HG03039 (cell line): ENCODE measurements at regions not wholly inside any gene's neighbourhood (a gene's known extent, or its start where the extent isn't known, plus 50 kb on each side); places are given as distances from the start of the nearest gene placed in this dataset.

ENCODE experiments used
- ATAC-seq: cut with Tn5 transposase; IDR thresholded peaks from one replicate; pipeline ENCODE4 v1.9.1; 2021; ENCODE audit warnings: mild to moderate bottlenecking, moderate library complexity; ENCODE audit not compliant: unreplicated experiment

DNA sequence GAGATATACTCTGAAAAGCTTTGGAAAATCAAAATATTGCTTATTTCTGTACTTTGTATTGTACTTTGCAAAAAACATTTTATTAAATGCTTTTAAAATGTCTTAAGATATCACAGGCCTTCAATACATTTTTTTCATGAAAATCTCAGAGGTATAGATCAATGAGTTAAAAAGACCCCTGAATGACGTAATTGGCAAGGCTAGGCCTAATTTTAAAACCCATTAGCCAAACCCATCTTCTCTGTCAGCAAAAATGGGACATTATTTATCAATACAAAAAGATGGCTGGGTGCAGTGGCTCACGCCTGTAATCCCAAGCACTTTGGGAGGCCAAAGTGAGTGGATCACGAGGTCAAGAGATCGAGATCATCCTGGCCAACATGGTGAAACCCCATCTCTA is 84.8 kb upstream of the PAK5 start:
- no peak for ATAC-seq

DNA sequence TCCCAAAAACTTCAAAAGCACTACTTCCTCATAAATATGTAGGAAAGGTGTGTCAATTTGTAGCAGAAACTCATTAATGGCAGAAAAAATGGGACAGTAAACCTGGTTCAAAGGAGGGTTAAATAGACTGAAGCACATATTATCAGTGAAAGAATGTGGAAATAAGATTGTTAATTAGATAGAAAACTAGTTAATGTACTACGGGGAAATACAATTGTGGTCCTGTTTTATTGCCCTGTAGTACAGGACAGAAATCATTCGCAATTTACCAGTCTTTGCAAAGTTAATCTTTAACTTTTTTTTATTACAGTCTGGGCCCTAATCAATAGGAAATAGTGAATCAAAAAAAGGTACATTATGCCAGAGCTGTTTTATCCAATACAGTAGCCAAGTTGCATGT is 82.0 kb upstream of the PAK5 start:
- ATAC-seq = no peak

DNA sequence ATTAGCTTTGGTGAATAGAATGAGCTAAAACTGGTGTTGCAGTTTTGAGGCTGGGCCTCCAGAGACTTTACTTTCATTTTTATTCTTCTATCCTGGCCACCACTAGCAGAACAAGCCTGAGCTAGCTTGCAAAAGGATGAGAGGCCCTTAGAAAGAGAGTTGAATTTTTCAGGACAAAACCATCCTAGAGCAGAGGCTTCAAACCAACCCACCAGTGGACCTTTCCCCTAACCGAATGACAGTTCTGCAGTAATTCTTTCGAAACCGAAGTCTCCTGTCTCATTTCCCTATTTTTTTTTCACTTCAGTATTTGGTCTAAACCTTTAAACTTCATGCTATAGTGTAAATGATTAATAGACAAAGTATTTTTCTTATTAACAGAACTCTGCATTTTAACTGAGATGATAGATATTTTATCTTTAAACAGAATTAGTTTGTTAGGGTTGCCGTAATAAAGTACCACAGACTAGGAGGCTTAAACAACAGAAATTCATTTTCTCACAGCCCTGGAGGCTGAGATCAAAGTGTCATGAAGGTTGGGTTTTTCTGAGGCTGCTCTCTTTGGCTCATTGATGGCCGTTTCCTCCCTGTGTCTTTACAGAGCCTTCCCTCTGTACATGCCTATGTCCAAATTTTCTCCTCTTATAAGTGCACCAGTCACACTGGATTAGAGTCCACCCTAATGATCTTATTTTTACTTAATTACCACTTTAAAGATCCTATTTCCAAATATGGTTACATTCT is 80.6 kb upstream of the PAK5 start:
- peak; percentile 82 for ATAC-seq

DNA sequence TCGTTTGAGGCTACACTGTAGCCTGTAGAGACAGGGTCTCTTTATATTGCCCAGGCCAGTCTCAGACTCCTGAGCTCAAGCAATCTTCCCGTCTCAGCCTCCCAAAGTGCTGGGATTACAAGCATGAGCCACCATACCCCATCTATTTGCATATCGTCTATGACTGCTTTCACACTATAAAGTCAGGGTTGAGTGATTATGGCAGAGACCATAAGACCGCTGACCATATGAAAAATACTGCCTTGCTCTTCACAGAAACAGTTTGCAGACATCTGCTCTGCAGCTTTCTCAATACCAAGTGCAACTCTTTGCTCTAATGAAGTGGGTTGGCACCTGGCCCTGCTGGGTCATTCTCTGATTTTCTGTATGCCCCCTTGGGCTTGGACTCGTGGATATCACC is 79.5 kb upstream of the PAK5 start:
- ATAC-seq = no peak

DNA sequence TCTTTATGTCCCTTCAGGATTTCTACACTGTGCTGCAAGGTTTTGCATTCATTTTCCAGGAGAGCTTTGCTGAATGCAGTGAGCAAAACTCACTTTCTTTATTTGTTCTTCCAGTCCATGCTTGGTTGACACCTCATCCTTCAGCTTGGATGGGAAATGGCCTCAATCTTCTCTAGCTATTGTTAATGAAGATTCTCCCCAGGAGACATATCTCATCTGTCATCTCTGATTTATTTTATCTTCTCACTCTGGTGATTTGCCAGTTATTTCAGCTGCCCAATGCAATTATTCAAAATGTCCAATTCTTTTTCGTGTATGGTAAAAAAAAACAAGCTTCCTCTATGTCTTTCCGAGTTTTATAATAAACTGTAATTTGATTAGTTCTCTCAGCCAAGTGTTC is 77.9 kb upstream of the PAK5 start:
- no peak for ATAC-seq

DNA sequence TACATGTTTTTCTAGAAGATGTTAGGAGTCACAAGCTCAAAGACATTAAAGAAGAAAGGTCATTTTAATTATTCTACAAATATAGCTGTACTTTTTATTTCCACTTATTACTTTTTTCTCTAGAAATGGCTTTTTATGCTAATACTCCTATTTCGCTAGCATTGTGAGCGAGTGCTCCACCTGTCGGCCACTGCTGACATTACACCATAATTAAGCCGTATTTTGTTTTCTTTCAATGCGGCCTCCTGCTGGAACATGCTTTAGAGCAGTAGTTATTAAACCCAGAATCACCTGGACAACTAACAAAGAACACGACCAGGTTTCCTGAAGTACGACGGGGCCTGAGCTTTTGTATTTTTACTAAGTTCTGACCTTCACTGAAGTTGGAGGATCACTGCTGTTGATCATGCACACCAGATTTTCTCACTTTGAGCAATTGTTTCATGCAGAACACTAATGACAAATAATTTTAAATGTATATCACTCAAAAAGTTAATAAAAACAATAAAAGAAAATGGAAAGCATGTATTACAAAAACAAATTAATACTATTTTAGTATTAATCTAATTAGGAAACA is 74.1 kb upstream of the PAK5 start:
- no peak for ATAC-seq

DNA sequence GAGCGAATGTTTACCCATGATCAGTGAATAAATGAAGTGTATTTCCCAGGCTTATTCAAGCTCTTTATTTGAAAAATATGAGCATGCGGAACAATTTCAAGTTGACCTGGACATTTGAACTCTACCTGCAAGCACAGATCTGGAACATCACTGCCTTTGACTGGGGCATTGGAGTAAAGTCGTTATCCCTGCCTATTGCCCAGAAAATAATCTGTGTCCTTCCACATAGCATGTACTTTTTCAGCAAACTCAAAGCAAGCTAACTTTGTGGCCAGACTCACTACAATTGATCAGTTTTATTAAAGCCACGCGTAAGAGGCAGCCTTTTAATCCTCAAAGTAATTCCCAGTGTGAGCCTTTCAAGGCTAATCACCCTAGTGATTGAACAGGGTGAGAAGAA is 73.4 kb upstream of the PAK5 start:
- no peak for ATAC-seq

DNA sequence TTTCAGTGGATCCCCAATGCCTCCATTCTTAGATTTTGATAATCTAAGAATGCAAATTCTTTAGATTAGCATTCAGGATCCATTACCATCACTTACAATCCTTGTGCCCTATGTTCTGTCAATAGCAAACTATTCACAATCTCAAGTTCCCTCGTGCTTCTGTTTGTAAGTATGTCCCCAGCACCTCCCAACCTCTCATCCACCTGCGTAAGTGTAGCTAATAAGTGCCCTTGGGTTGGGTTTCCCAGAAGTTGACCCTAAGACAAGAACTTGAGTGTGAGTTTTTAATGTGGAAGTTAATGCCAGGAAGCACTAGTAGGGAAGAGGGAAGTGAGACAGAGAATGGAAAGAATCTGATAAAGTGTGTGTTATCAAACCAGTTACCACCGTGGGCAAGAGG is 72.6 kb upstream of the PAK5 start:
- no peak for ATAC-seq

DNA sequence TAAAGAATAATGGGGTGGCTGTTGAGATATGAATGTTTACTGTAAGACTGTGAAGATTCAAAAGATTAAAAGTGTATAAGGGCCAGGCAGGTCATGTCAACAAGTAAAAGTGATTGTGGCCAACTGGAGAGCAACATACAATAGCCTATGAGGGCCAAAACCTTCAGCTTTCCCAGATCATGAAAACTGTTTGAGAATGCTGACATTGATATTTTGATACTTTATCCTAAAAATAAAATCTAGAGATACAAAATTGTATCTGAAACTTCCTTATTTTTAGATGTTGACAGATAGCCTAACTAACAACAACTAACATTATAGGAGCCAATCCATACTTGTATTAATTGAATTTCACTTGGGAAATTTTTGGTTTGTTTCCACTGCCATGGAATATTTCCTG is 70.3 kb upstream of the PAK5 start:
- no peak for ATAC-seq

DNA sequence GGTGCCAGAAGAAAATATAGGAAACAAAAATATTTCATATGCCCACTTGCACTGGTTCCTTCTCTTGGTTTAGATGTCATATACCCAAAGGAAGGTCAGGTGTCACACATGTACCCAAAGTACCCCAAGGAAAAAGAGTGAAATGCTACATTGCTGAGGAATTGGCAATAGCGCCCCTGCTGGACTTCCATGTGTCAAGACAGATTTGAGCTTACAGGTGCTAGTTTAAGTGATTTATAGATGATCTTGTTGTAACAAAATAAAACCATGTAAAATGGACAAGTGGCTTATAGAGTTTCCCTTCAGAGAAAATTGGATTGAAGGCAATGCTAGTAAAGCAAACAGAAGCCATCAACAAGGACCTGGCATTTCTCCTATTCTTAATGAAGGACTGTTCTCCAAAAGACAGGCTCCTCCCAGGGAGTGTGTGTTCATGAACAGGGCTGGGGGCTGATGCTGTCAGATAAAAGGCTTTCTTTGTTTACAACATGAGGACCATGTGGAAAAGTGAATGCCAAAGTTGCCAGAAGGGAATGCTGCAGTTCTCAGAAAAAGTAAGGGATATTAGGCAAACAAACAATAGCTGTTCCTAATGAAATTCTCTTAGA is 64.3 kb upstream of the PAK5 start:
- ATAC-seq = no peak

DNA sequence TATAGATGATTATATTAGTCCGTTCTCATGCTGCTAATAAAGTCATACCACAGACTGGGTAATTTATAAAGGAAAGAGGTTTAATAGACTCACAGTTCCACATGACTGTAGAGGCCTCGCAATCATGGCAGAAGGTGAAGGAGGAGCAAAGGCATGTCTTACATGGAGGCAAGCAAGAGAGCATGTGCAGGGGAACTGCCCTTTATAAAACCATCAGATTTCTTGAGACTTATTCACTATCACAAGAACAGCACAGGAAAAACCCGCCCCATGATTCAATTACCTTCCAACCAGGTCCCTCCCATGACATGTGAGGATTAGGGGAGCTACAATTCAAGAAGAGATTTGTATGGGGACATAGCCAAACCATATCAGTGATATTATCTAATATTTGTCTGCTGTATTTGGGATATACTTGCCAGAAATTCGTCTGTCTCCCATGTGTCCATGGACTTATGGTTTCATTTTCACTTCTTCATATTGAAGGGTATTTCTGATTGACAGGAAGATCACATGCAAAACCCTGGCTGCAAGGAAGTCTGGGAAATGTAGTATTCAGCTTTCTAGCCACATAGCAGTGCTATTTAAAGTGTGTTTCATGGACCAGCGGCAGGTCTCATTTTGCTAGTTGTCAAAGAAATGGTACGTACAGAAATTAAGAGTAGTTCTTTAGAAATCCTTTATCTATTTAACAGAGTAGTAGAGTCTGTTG is 50.5 kb upstream of the PAK5 start:
- ATAC-seq = no peak
